Breast epithelium (tissue), 4 donors: ENCODE measurements at regions not wholly inside any gene's neighbourhood (a gene's known extent, or its start where the extent isn't known, plus 50 kb on each side); places are given as distances from the start of the nearest gene placed in this dataset.

Experiments used
- DNase-seq, 2 donors: peaks; one replicate each; pipeline ENCODE4 v3.0.0-alpha.2; 2019; ENCODE audit warnings: low spot score in 2 of 2
- H3K27ac ChIP-seq, 2 donors: fragments of 200-600 bp; sonication (generic) in 1 of 2; one replicate each; pipeline ENCODE4 v1.5.1; 2016 to 2019; ENCODE audit warnings: mild to moderate bottlenecking in 1 of 2
- H3K27me3 ChIP-seq, 2 donors: fragments of 200-600 bp; sonication (generic) in 1 of 2; one replicate each; pipeline versions ENCODE4 v1.5.1 to v1.6.0; 2017 to 2019; ENCODE audit warnings: control low read depth in 1 of 2, mild to moderate bottlenecking in 1 of 2
- H3K36me3 ChIP-seq: fragments of 200-600 bp; one replicate; pipeline ENCODE4 v1.5.1; 2019
- H3K4me1 ChIP-seq, 2 donors: fragments of 200-600 bp; sonication (generic); one replicate each; pipeline ENCODE4 v1.5.1; 2016 to 2019; ENCODE audit warnings: control low read depth in 1 of 2
- H3K4me3 ChIP-seq, 3 donors: fragments of 200-600 bp; sonication (generic); 1 replicate in 2 of 3; 2 replicates in 1 of 3; pipeline ENCODE4 v1.5.1; 2016 to 2019; ENCODE audit warnings: mild to moderate bottlenecking in 3 of 3, moderate library complexity in 2 of 3
- H3K9me3 ChIP-seq, 2 donors: fragments of 200-600 bp; sonication (generic) in 1 of 2; one replicate each; pipeline ENCODE4 v1.5.1; 2016 to 2019; ENCODE audit warnings: control low read depth in 1 of 2
- CTCF ChIP-seq, 3 donors: fragments of 450-650 bp; IDR thresholded peaks; one replicate each; pipeline ENCODE4 v1.5.1; 2016 to 2017; ENCODE audit warnings: antibody characterized with exemption in 3 of 3, mild to moderate bottlenecking in 3 of 3, moderate library complexity in 3 of 3
- POLR2A ChIP-seq: fragments of 450-650 bp; IDR thresholded peaks from one replicate; pipeline ENCODE4 v1.6.1; 2016; ENCODE audit warnings: antibody characterized with exemption, mild to moderate bottlenecking, moderate library complexity
- POLR2AphosphoS5 ChIP-seq, 3 donors: sonication (generic); formaldehyde crosslinking; IDR thresholded peaks; one replicate each; pipeline ENCODE4 v1.6.1; 2017; ENCODE audit warnings: antibody characterized with exemption in 3 of 3
- intact Hi-C: fragments of 100-400 bp; cut with DNase I; formaldehyde crosslinking; loops from one replicate; pipeline ENCODE4 v1.15.1; 2023; ENCODE audit warnings: low total_unique reads

DNA sequence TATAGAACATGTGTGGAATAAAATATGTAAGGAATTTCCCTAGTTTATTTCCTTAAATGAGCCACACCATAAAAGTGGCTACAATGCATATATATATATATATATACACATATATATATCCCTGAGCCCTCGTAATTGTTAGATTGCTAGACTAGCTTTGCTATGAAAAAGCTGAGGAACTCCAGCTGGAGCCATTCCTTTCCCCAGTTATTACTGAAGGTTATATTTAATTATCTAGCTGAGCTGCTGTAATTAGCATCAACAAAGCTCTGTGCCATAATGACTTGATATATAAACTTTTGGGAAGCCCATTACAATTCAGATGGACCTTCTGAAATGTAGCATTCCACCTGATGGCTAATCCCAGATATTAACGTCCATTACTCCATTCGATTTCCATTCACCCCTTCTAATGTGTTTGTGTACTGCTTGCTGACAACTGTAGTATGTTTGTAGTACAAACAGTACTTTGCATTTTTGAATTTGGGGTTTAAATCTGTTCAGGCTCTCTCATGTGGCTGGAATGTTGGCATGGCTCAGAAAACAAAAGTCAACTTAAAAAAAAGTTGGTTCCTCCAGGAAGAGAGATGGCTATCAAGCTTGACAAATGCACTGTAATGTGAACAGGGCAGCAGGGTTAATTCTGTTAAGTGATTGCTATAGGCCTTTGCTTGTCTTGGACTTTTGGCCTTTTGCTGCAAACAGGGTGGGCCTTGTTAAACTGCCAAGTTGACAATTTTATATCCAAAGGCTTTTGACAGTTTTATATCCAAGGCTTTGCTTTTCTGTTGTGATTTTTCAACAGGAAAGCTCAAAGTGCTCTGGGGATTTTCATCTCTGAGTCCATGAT lies 170.0 kb downstream of the LTN1 start:
- peak overlapping the region; percentile 56 to 65 for H3K27ac ChIP-seq
- no peak overlapping the region for H3K4me3 ChIP-seq
- TF ChIP-seq POLR2AphosphoS5 (IDR thresholded peaks at IDR 0.05): peak in 1 of 3 donors; percentile 75
- TF ChIP-seq CTCF (IDR thresholded peaks at IDR 0.05): no peak
- no peaks in the 10 kb centered on the region for H3K9me3 ChIP-seq
- intact Hi-C loops: no loop called here
- no peaks in the 10 kb centered on the region for H3K27me3 ChIP-seq
- DNase-seq: no peak
- no peaks in the 10 kb centered on the region for H3K4me1 ChIP-seq
- H3K36me3 ChIP-seq: no peaks in the 10 kb centered on the region

- Histone ChIP-seq H3K27me3 (no peaks in the 10 kb centered on the region), H3K36me3 (no peaks in the 10 kb centered on the region), H3K4me1 (no peaks in the 10 kb centered on the region), H3K4me3 (no peak overlapping the region), H3K27ac (peak overlapping the region; percentile 52 to 74), H3K9me3 (no peaks in the 10 kb centered on the region)
- intact Hi-C loops: no loop called here
- no peak for DNase-seq
- no peak for TF ChIP-seq POLR2A
- TF ChIP-seq CTCF (IDR thresholded peaks at IDR 0.05): no peak
- no peak for TF ChIP-seq POLR2AphosphoS5 (IDR thresholded peaks at IDR 0.05)
Measured at GRCh38 chr21:28822123-28822399, 170.6 kb downstream of the LTN1 start.

DNA sequence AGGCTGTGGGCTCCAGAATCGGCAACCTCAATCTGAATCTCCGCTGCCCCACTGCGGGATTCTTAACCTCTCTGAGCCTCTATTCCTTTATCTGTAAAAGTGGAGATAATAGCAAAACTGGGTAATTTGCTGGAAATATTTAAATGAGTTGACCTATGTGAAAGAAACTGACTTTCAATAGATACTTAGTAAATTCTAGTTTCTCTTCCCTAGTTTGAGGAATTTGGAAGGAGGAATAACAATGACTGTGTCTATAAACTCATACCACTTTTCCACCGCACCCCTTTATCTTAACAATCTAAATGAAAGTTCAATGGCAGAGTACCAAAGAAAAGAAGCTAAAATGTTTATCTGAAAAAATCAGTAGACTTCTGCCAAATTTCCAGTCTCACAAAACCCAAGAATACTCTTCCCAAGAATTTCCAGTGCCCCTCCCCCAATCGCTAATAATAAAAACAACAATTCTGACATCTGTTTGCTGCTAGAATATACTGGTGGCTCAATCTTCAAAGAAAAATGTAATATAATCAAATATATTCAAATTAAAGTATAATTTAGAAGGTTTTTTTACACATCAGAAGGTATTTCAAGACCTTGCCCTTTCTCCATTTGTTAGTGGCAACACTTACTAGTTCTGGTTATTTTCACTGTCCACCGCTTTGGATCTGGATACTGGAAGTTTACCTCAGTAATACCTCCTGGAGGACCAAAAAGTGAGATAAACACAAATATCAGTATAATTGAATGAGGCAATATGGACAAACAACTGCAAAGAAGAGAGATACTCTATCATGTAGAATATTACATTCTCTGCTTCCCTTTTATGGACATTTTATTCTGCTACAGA lies 171.2 kb downstream of the LTN1 start:
- H3K36me3 ChIP-seq: no peaks in the 10 kb centered on the region
- no peaks in the 10 kb centered on the region for H3K4me1 ChIP-seq
- H3K27ac ChIP-seq: peak overlapping the region; percentile 52 to 74
- intact Hi-C loops: no loop called here
- TF ChIP-seq CTCF (IDR thresholded peaks at IDR 0.05): no peak
- TF ChIP-seq POLR2AphosphoS5 (IDR thresholded peaks at IDR 0.05): peak in 1 of 3 donors; percentile 22
- TF ChIP-seq POLR2A: no peak
- H3K27me3 ChIP-seq: no peaks in the 10 kb centered on the region
- no peaks in the 10 kb centered on the region for H3K9me3 ChIP-seq
- H3K4me3 ChIP-seq: no peak overlapping the region
- DNase-seq: no peak

DNA sequence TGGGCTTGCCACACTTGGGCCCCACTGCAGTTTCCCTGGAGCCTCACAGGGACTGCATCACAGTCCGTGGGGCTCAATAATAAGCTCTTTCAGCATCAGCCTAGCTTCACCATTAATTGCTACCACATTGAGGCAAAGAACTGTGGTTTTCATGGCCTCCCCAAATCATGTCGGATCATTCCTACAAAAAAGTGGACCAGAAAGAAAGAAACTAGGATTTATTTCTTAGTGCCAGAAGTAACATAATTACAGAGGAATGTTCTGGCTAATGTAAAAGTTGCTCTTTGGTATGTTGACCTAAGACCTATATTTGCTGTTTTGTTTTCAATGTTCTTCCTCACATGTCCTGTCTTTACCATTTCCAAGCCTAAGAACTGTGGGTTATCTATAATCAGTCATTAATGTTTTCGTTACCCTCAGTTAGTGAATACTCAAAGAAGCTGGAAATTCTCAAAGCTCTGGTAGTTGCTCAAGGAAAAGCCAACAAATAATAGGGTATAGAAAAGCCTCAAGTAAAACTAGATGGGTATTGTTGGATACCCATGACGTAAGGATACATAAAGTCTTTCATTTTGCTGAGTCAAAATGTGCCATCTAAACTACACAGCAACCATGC lies 173.9 kb downstream of the LTN1 start:
- no peak overlapping the region for H3K4me3 ChIP-seq
- intact Hi-C loops: no loop called here
- H3K9me3 ChIP-seq: no peaks in the 10 kb centered on the region
- DNase-seq: no peak
- H3K36me3 ChIP-seq: no peaks in the 10 kb centered on the region
- TF ChIP-seq POLR2AphosphoS5 (IDR thresholded peaks at IDR 0.05) (no peak), POLR2A (no peak), CTCF (IDR thresholded peaks at IDR 0.05) (no peak)
- H3K27me3 ChIP-seq: no peaks in the 10 kb centered on the region
- H3K27ac ChIP-seq: peak overlapping the region; percentile 16 to 70
- H3K4me1 ChIP-seq: no peaks in the 10 kb centered on the region

DNA sequence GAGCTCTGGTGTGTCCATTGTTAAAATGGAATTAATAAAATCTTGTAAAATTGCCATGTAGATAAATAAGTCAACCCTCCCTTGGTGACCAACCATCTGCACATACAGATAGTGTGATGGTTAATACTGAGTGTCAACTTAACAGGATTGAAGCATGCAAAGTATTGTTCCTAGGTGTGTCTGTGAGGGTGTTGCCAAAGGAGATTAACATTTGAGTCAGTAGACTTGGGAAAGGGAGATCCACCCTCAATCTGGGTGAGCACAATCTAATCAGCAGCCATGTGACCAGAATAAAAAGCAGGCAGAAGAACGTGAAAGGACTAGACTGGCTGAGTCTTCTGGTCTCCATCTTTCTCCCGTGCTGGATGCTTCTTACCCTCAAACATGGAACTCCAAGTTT lies 174.8 kb downstream of the LTN1 start:
- Histone ChIP-seq H3K4me1 (no peaks in the 10 kb centered on the region), H3K36me3 (no peaks in the 10 kb centered on the region), H3K27me3 (no peaks in the 10 kb centered on the region), H3K27ac (no peak overlapping the region), H3K9me3 (no peaks in the 10 kb centered on the region), H3K4me3 (no peak overlapping the region)
- TF ChIP-seq POLR2AphosphoS5 (IDR thresholded peaks at IDR 0.05) (no peak), POLR2A (no peak), CTCF (IDR thresholded peaks at IDR 0.05) (no peak)
- no peak for DNase-seq
- intact Hi-C loops: no loop called here
